Uterus (tissue), 2 donors: ENCODE measurements at regions not wholly inside any gene's neighbourhood (a gene's known extent, or its start where the extent isn't known, plus 50 kb on each side); places are given as distances from the start of the nearest gene placed in this dataset.

Source experiments
- CTCF ChIP-seq, 4 experiments: fragments of 200-600 bp in 2 of 4; fragments of 450-650 bp in 2 of 4; sonication (generic) in 2 of 4; IDR thresholded peaks; one replicate each; pipeline ENCODE4 v1.5.1; 2016 to 2019; ENCODE audit warnings: antibody characterized with exemption in 4 of 4, mild to moderate bottlenecking in 2 of 4, moderate library complexity in 1 of 4
- POLR2A ChIP-seq, 2 donors: fragments of 450-650 bp; IDR thresholded peaks; one replicate each; pipeline ENCODE4 v1.6.1; 2016; ENCODE audit warnings: antibody characterized with exemption in 2 of 2, mild to moderate bottlenecking in 1 of 2, moderate library complexity in 1 of 2

- TF ChIP-seq POLR2A (IDR thresholded peaks at IDR 0.05) (no peak), CTCF (IDR thresholded peaks at IDR 0.05) (no peak)
Observed at GRCh38 chr11:60615497-60615896, 83.9 kb upstream of the MS4A8 start.
